NCI-H526 (cell line): ENCODE measurements at regions not wholly inside any gene's neighbourhood (a gene's known extent, or its start where the extent isn't known, plus 50 kb on each side); places are given as distances from the start of the nearest gene placed in this dataset.

Experiments used
- DNase-seq, 2 experiments: peaks; one replicate each; lab custom pipeline; 2025; lab: John Stamatoyannopoulos, UW

GRCh38 chr9:129506041-129506440 is 114.9 kb downstream of the C9orf50 start:
- no peak for DNase-seq

- DNase-seq, result no peak
Observed at GRCh38 chr9:129505270-129505902, 115.5 kb downstream of the C9orf50 start.

DNA sequence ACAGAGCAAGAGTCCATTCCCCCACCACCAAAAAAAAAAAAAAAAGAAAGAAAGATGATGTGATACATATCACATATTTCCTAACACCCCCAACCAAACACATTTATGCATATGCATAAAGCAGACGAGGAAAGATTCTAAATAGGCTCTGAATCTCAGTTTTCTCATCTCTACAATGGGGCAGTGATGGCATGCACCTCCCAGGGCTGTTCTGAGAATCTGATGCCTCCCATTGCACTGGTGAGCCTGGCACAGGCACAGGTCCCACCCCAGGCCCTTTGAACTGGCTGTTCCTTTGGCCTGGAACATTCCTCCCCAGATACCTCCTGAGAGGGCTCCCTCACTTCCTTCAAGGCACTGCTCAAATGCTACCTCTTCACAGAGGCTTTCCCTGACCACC is 116.5 kb downstream of the C9orf50 start:
- DNase-seq, result no peak

DNA sequence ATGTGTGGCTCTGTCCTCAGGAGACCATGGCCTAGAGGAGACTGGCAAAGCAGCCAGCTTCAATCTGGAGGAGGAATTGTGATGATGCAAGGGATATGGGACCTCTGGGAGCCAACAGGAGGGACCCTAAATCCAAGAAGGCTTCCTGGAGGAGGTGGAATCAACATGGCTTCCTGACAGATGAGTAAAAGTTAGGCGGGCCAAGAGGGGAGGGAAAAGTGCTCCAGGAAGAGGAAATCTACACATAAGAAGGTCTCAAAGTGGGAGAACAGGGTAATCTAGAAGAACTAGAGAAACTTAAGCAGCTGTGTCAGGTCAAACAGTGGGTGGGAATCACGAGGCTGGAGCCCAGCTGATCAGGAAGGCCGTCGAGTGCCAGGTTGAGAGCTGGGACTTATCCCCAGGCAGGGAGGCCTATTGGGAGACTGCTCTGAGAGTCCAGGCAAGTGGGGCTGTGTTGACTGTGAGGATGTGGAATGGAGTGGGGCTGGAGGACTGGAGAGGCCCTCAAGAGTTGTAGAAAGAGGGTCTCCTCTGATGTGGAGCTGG is 119.1 kb downstream of the C9orf50 start:
- DNase-seq, result no peak

GRCh38 chr9:129500863-129501770 is 119.8 kb downstream of the C9orf50 start:
- DNase-seq, result no peak

DNA sequence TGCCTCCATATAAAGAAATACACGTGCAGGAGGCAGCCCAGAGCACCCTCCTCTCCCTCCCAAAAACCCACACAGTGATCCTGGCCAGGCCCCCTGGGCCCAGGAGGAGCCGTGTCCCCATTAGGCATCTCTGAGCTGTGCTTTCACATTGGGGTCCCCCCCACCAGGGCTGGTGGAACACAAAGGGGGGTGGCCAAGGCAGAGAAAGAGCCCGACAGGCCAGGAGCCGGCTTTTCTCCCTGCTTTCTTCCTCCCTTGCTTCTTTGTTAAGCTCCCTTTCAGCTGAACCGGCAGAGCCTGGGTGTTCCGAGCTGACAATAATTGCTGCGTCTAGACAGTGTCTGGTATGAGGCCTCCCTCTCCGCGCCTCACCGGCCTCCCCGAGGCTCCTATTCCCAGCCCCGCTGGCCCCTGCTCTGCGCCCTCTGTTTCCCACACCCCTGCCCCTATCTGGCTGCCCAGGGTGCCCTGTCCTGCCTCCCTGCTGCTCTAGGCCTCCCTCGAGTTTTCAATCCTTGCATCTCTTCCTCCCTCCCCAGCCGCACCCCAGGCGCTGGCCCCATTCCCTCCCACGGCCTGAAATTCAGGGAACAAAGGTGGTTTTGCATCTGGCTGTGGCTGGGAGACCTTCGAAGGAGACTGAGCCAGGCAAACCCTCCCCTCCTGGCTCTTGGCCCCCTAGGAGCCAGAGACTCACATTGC is 120.6 kb downstream of the C9orf50 start:
- DNase-seq, result peak in 1 of 2 experiments; percentile 44

DNA sequence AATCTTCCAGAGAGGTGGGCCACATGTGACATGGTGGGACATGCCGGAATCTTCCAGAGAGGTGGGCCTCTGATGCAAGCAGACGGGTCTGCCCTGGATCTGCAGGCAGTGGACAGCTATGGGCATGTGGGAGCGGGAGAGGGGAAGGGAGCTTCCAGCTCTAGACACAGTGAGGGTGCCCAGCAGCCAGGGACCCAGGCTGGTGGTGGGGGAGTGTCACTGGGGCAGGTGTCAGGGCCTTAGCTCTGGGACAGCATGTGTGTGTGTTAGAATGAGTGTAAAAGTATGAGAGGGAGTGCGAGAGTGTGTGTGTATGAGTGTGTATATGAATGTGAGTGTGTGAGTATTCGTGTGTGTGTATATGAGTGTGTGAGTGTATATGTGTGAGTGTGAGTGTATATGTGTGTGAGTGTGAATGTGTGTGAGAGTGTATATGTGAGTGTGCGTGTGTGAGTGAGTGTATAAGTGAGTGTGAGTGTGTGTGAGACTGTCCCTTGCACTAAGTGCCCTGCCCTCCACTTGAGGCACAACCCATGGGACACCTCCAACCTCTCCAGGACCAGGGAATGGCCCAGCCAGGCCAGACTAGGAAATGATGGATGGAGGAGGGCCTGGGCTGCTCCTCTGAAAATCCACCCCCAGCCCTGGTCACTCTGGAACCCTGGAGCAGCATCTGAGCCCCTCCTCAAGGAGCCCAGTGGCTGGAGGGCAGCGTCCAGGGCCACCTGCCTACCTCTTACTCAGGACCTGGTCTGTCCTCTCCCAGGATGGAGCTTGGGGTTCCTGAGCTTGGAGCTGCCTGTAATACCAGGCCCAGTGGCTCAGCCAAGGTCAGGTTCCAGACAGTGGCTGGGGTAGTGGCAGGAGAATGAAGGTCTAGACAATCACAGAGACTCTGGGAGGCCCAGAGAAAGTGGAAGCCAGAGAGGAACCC is 122.2 kb downstream of the C9orf50 start:
- DNase-seq, result no peak

- DNase-seq, result no peak
Observed at GRCh38 chr9:129497813-129498450, 123.0 kb downstream of the C9orf50 start.

DNA sequence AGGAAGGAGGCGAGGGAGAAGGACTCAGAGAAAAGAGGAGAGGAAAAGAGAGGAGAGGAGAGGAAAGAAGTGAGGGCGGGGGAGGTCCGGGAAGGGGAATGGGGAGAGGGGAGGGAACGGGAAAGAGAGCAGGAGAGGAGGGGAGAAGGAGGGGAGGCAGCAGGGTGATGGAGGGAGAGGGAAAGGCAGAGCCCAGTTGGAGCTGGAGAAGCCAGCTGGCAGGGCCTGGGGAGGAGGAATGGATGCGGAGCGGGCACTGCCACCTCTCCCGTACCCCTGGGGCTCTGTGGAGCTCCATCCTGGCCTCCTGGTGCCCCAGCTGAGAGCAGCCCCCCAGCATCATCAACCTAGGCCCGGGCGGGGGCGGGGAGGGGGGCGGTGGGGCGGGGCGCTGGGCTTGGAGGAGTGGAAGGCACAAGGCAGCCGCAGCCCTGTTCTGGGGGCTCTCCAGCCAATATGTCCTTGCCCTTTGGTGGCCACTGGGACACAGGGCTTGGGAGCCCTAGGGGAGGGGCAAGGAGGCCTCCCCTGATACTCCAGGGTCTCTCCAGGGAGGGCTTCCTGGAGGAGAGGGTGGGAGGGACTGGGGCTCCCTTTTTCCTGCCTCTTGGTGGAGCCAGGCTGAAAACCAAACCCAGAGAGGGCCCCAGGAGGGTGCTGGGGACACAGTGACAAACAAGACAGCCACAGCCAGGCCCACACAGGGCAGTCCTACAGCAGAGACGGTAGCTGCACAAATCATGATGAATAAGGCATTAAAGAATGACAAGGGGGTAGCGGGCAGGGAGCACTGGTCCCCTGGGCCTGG is 123.7 kb downstream of the C9orf50 start:
- DNase-seq, result peak; percentile 71 to 84

DNA sequence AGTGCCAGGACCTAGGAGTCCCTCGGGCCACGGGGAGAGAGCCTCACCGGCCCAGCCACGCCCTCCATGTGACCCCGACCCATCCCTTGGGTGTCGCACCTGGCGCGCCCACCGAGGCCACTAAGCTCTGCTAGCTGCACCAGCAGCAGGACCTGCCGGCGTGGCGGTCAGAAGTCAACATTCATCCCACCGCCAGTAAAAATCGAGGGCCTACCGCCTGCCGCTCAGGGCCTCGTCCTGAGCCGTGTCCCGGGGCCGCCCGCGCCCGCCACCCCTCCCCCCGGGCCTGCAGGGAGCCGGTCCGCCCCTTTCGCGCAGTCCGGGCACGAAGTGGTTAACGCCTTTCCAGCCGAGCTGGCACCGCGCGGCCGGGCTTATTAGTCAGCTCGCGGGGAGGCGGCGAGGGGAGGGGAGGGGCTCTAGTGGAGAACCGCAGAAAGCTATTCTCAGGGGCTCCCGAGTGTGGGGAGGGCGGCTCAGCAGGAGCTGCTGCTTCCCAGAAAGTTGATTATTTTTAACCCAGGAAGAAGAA is 124.4 kb downstream of the C9orf50 start:
- DNase-seq, result peak; percentile 75 to 95

DNA sequence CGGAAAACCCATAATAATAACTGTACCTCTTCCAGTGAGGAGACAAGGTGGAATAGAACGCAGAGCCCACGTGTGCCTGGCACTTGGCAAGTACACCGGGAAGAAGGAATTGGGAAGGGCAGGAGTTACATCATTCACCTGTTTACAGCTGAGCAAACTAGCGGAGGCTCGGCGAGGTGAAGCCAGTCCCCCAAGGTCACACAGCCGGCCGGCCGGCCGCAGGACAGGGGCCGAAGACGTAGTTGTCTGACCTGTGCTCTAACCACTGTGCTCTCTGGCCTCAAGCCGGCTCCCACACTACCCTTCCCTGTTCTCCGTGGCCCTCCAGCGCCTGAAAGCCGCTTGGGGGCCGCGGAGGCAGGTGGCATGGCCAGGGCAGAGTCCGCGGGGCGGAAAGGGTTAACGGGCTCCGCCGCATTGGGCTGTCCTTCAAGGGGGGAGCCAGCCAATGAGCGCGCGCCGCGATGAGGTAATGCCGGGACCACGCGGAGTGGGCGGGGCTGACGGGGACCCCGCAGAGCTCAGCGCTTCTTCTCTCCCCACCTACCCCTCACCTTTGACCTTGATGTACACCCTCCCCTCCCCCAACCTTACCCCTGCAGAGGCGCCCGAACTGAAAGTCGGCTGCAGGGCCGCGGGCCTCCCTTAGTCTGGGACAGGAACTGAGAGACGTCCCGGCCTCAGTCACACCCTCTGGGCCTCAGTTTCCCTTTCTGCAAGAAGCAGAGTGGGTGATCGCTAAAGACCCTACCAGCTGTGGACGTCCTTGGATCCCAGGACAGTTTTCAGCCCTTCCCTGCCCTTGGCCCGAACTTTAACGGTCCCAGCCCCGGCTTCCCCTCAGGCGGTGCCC is 125.1 kb downstream of the C9orf50 start:
- peak; percentile 38 to 85 for DNase-seq

DNA sequence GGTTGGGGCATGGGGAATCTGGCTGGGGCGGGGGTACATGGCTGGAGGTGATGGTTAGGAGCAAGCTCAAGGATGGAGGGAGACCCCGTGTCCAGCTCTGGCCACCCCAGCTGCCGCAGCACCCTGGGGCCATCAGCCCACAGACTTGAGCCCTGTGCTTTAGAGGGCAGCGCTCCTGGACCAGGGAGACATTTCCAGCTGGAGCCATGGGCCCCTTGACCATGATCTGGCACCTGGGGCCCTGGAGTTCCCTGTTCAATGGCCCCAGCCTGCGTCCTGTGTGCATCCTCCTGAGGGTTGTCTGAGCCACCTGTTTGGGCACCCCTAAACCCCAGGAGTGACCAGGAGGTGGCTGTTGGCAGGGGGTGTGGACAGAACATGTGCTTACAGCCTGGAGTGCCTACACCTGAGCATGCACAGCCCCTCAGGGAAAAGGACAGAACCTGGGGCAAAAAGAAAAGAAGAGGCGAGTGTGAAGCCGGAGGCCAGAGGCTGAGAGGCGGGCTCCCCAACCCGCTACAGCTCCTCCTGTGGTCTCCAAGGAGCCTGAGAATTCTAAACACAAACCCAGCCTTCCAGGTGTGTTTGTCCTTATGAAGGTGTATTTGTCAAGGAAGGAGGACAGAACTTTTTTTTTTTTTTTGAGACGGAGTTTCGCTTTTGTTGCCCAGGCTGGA is 126.7 kb downstream of the C9orf50 start:
- DNase-seq, result no peak

DNA sequence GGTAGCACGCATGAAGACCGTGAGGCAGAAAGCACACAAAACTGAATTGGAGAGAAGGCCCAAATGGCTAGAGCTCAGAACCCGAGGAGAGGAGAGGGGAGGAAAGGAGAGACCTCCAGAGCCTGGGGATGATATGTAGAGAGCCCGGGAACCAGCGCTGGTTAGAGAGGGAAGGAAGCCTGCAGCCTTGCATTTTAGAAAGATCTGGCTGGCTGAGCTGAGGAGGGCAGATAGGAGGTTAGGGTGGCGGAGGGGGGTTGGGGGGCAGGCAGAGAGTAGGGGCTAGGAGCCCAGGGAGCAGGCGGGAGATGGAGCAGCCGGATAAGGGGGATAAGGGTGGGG is 127.2 kb downstream of the C9orf50 start:
- no peak for DNase-seq

GRCh38 chr9:129493002-129493705 is 127.7 kb downstream of the C9orf50 start:
- DNase-seq, result no peak

- no peak for DNase-seq
Observed at GRCh38 chr9:129491487-129491855, 129.4 kb downstream of the C9orf50 start.

GRCh38 chr9:129490583-129491486 is 130.1 kb downstream of the C9orf50 start:
- no peak for DNase-seq
